ENCODE measurements at regions not wholly inside any gene's neighbourhood (a gene's known extent, or its start where the extent isn't known, plus 50 kb on each side); places are given as distances from the start of the nearest gene placed in this dataset.

- Histone ChIP-seq H3K79me2 (ENCODE audit: insufficient read depth, low read length) (no peaks in the 10 kb centered on the region), H3K36me3 (ENCODE audit: insufficient read depth, low read length) (no peaks in the 10 kb centered on the region), H2AFZ (ENCODE audit: low read length) (no peak overlapping the region), H3K4me3 (ENCODE audit: low read length, poor library complexity, severe bottlenecking) (no peak overlapping the region), H3K4me2 (ENCODE audit: low read depth, low read length, poor library complexity, severe bottlenecking) (no peak overlapping the region), H3K27me3 (ENCODE audit: insufficient read depth, low read length, poor library complexity, severe bottlenecking) (no peaks in the 10 kb centered on the region), H3K9me3 (ENCODE audit: insufficient read depth, low read depth, low read length) (no peaks in the 10 kb centered on the region), H4K20me1 (ENCODE audit: insufficient read depth, low read length, poor library complexity, severe bottlenecking) (no peaks in the 10 kb centered on the region), H3K9me2 (replicated peaks; ENCODE audit: low read depth, low read length) (no peaks in the 10 kb centered on the region), H3K4me1 (ENCODE audit: insufficient read depth, low read length, poor library complexity, severe bottlenecking) (peaks cover 9% of the 10 kb centered on the region), H3F3A (ENCODE audit: low read depth) (no peaks in the 10 kb centered on the region), H3K9ac (ENCODE audit: low read depth, low read length, poor library complexity, severe bottlenecking) (no peak overlapping the region)
- TF ChIP-seq EZH2phosphoT487 (IDR thresholded peaks at IDR 0.05; ENCODE audit: borderline replicate concordance) (no peak), CTCF (conservative IDR thresholded peaks at IDR 0.05; ENCODE audit: low read length) (no peak)
Measured at GRCh38 chr4:117889978-117890377, 144.3 kb upstream of the NDST3 start.

- H3K27me3 ChIP-seq (ENCODE audit: insufficient read depth, low read length, poor library complexity, severe bottlenecking) = no peaks in the 10 kb centered on the region
- no peak overlapping the region for H3K4me3 ChIP-seq (ENCODE audit: low read length, poor library complexity, severe bottlenecking)
- no peak overlapping the region for H3K4me2 ChIP-seq (ENCODE audit: low read depth, low read length, poor library complexity, severe bottlenecking)
- no peaks in the 10 kb centered on the region for H3K9me3 ChIP-seq (ENCODE audit: insufficient read depth, low read depth, low read length)
- no peaks in the 10 kb centered on the region for H3K36me3 ChIP-seq (ENCODE audit: insufficient read depth, low read length)
- no peaks in the 10 kb centered on the region for H3K9me2 ChIP-seq (replicated peaks; ENCODE audit: low read depth, low read length)
- H2AFZ ChIP-seq (ENCODE audit: low read length) = no peak overlapping the region
- TF ChIP-seq CTCF (conservative IDR thresholded peaks at IDR 0.05; ENCODE audit: low read length) (no peak), EZH2phosphoT487 (IDR thresholded peaks at IDR 0.05; ENCODE audit: borderline replicate concordance) (no peak)
- no peaks in the 10 kb centered on the region for H3F3A ChIP-seq (ENCODE audit: low read depth)
- H3K9ac ChIP-seq (ENCODE audit: low read depth, low read length, poor library complexity, severe bottlenecking) = no peak overlapping the region
- no peaks in the 10 kb centered on the region for H4K20me1 ChIP-seq (ENCODE audit: insufficient read depth, low read length, poor library complexity, severe bottlenecking)
- peaks cover 9% of the 10 kb centered on the region for H3K4me1 ChIP-seq (ENCODE audit: insufficient read depth, low read length, poor library complexity, severe bottlenecking)
- no peaks in the 10 kb centered on the region for H3K79me2 ChIP-seq (ENCODE audit: insufficient read depth, low read length)
Measured at GRCh38 chr4:117893207-117893606, 141.1 kb upstream of the NDST3 start.

- Histone ChIP-seq H3K4me2 (ENCODE audit: low read depth, low read length, poor library complexity, severe bottlenecking) (no peak overlapping the region), H4K20me1 (ENCODE audit: insufficient read depth, low read length, poor library complexity, severe bottlenecking) (no peaks in the 10 kb centered on the region), H3K9ac (ENCODE audit: low read depth, low read length, poor library complexity, severe bottlenecking) (no peak overlapping the region), H2AFZ (ENCODE audit: low read length) (no peak overlapping the region), H3K79me2 (ENCODE audit: insufficient read depth, low read length) (no peaks in the 10 kb centered on the region), H3K27me3 (ENCODE audit: insufficient read depth, low read length, poor library complexity, severe bottlenecking) (no peaks in the 10 kb centered on the region), H3K36me3 (ENCODE audit: insufficient read depth, low read length) (no peaks in the 10 kb centered on the region), H3F3A (ENCODE audit: low read depth) (no peaks in the 10 kb centered on the region), H3K4me3 (ENCODE audit: low read length, poor library complexity, severe bottlenecking) (no peak overlapping the region), H3K9me3 (ENCODE audit: insufficient read depth, low read depth, low read length) (no peaks in the 10 kb centered on the region), H3K4me1 (ENCODE audit: insufficient read depth, low read length, poor library complexity, severe bottlenecking) (peaks cover 5% of the 10 kb centered on the region), H3K9me2 (replicated peaks; ENCODE audit: low read depth, low read length) (no peaks in the 10 kb centered on the region)
- no peak for TF ChIP-seq CTCF (conservative IDR thresholded peaks at IDR 0.05; ENCODE audit: low read length)
- TF ChIP-seq EZH2phosphoT487 (IDR thresholded peaks at IDR 0.05; ENCODE audit: borderline replicate concordance) = no peak
Measured at GRCh38 chr4:117898496-117898895, 135.8 kb upstream of the NDST3 start.
